ENCODE measurements at regions not wholly inside any gene's neighbourhood (a gene's known extent, or its start where the extent isn't known, plus 50 kb on each side); places are given as distances from the start of the nearest gene placed in this dataset.

GRCh38 chr7:133132906-133133305 is 51.0 kb upstream of the CHCHD3 start:
- no peaks in the 10 kb centered on the region for H3K79me2 ChIP-seq (ENCODE audit: insufficient read depth, low read length)

GRCh38 chr7:133134810-133135209 is 52.9 kb upstream of the CHCHD3 start:
- Histone ChIP-seq H3K4me1 (ENCODE audit: insufficient read depth, low read length) (no peaks in the 10 kb centered on the region), H3K9me3 (ENCODE audit: insufficient read depth, low read length, severe bottlenecking) (no peaks in the 10 kb centered on the region), H3K27me3 (ENCODE audit: insufficient read depth, low read length, poor library complexity) (peaks cover 2% of the 10 kb centered on the region), H3K4me2 (ENCODE audit: insufficient read depth, low read length) (no peak overlapping the region), H3K9ac (ENCODE audit: low read depth, low read length) (no peak overlapping the region), H3K79me2 (ENCODE audit: insufficient read depth, low read length) (no peaks in the 10 kb centered on the region), H3K27ac (ENCODE audit: low read length) (no peak overlapping the region), H2AFZ (ENCODE audit: low read depth, low read length) (no peak overlapping the region), H4K20me1 (ENCODE audit: insufficient read depth, low read length) (no peaks in the 10 kb centered on the region), H3K36me3 (ENCODE audit: insufficient read depth, low read length) (no peaks in the 10 kb centered on the region), H3K4me3 (ENCODE audit: low read depth in 1 of 2, low read length in 2 of 2) (no peak overlapping the region)
- ATAC-seq (ENCODE audit: insufficient read depth, low read depth), result no peak
- no peak for TF ChIP-seq CTCF (IDR thresholded peaks at IDR 0.05; ENCODE audit: borderline replicate concordance, extremely low read depth, low read length, poor library complexity, severe bottlenecking)
- TF ChIP-seq EZH2 (IDR thresholded peaks at IDR 0.05; ENCODE audit: borderline replicate concordance, low read depth, low read length, severe bottlenecking), result no peak
- DNase-seq, result no peak

More at GRCh38 chr7:133132906-133133305, 51.0 kb upstream of the CHCHD3 start:
- TF ChIP-seq CTCF (IDR thresholded peaks at IDR 0.05; ENCODE audit: borderline replicate concordance, extremely low read depth, low read length, poor library complexity, severe bottlenecking) (no peak), EZH2 (IDR thresholded peaks at IDR 0.05; ENCODE audit: borderline replicate concordance, low read depth, low read length, severe bottlenecking) (no peak)
- H3K9me3 ChIP-seq (ENCODE audit: insufficient read depth, low read length, severe bottlenecking), result no peaks in the 10 kb centered on the region
- H4K20me1 ChIP-seq (ENCODE audit: insufficient read depth, low read length), result no peaks in the 10 kb centered on the region
- H3K4me1 ChIP-seq (ENCODE audit: insufficient read depth, low read length), result no peaks in the 10 kb centered on the region
- H3K27me3 ChIP-seq (ENCODE audit: insufficient read depth, low read length, poor library complexity), result peaks cover 2% of the 10 kb centered on the region
- no peak overlapping the region for H3K9ac ChIP-seq (ENCODE audit: low read depth, low read length)
- no peaks in the 10 kb centered on the region for H3K36me3 ChIP-seq (ENCODE audit: insufficient read depth, low read length)
- no peak overlapping the region for H2AFZ ChIP-seq (ENCODE audit: low read depth, low read length)
- H3K4me2 ChIP-seq (ENCODE audit: insufficient read depth, low read length), result no peak overlapping the region
- ATAC-seq (ENCODE audit: insufficient read depth, low read depth) (no peak), DNase-seq (no peak)
- H3K4me3 ChIP-seq (ENCODE audit: low read depth in 1 of 2, low read length in 2 of 2), result no peak overlapping the region
- H3K27ac ChIP-seq (ENCODE audit: low read length), result no peak overlapping the region

GRCh38 chr7:133135451-133135850 is 53.6 kb upstream of the CHCHD3 start:
- TF ChIP-seq CTCF (IDR thresholded peaks at IDR 0.05; ENCODE audit: borderline replicate concordance, extremely low read depth, low read length, poor library complexity, severe bottlenecking) (no peak), EZH2 (IDR thresholded peaks at IDR 0.05; ENCODE audit: borderline replicate concordance, low read depth, low read length, severe bottlenecking) (no peak)
- Histone ChIP-seq H4K20me1 (ENCODE audit: insufficient read depth, low read length) (no peaks in the 10 kb centered on the region), H3K27me3 (ENCODE audit: insufficient read depth, low read length, poor library complexity) (peaks cover 2% of the 10 kb centered on the region)

GRCh38 chr7:133139350-133139749 is 57.5 kb upstream of the CHCHD3 start:
- peaks cover 2% of the 10 kb centered on the region for H3K27me3 ChIP-seq (ENCODE audit: insufficient read depth, low read length, poor library complexity)
- no peaks in the 10 kb centered on the region for H3K4me1 ChIP-seq (ENCODE audit: insufficient read depth, low read length)
- H3K79me2 ChIP-seq (ENCODE audit: insufficient read depth, low read length), result no peaks in the 10 kb centered on the region
- H3K36me3 ChIP-seq (ENCODE audit: insufficient read depth, low read length), result no peaks in the 10 kb centered on the region
- H3K9me3 ChIP-seq (ENCODE audit: insufficient read depth, low read length, severe bottlenecking), result no peaks in the 10 kb centered on the region
- no peak overlapping the region for H3K4me3 ChIP-seq (ENCODE audit: low read depth in 1 of 2, low read length in 2 of 2)
- peak; percentile 26 for DNase-seq
- no peak overlapping the region for H3K9ac ChIP-seq (ENCODE audit: low read depth, low read length)
- H3K4me2 ChIP-seq (ENCODE audit: insufficient read depth, low read length), result no peak overlapping the region
- ATAC-seq (ENCODE audit: insufficient read depth, low read depth), result peak; percentile 50; the same call in 2 of the 3 replicates
- TF ChIP-seq CTCF (IDR thresholded peaks at IDR 0.05; ENCODE audit: borderline replicate concordance, extremely low read depth, low read length, poor library complexity, severe bottlenecking), result peak; percentile 47
- TF ChIP-seq EZH2 (IDR thresholded peaks at IDR 0.05; ENCODE audit: borderline replicate concordance, low read depth, low read length, severe bottlenecking), result no peak
- H2AFZ ChIP-seq (ENCODE audit: low read depth, low read length), result no peak overlapping the region
- no peak overlapping the region for H3K27ac ChIP-seq (ENCODE audit: low read length)
- H4K20me1 ChIP-seq (ENCODE audit: insufficient read depth, low read length), result no peaks in the 10 kb centered on the region

More at GRCh38 chr7:133135451-133135850, 53.6 kb upstream of the CHCHD3 start:
- Histone ChIP-seq H3K9ac (ENCODE audit: low read depth, low read length) (no peak overlapping the region), H2AFZ (ENCODE audit: low read depth, low read length) (no peak overlapping the region), H3K79me2 (ENCODE audit: insufficient read depth, low read length) (no peaks in the 10 kb centered on the region), H3K36me3 (ENCODE audit: insufficient read depth, low read length) (no peaks in the 10 kb centered on the region), H3K27ac (ENCODE audit: low read length) (no peak overlapping the region), H3K4me2 (ENCODE audit: insufficient read depth, low read length) (no peak overlapping the region), H3K9me3 (ENCODE audit: insufficient read depth, low read length, severe bottlenecking) (no peaks in the 10 kb centered on the region), H3K4me1 (ENCODE audit: insufficient read depth, low read length) (no peaks in the 10 kb centered on the region), H3K4me3 (ENCODE audit: low read depth in 1 of 2, low read length in 2 of 2) (no peak overlapping the region)
- no peak for ATAC-seq (ENCODE audit: insufficient read depth, low read depth)
- no peak for DNase-seq

Measured in DND-41 (cell line).